ENCODE measurements at regions not wholly inside any gene's neighbourhood (a gene's known extent, or its start where the extent isn't known, plus 50 kb on each side); places are given as distances from the start of the nearest gene placed in this dataset.

DNA sequence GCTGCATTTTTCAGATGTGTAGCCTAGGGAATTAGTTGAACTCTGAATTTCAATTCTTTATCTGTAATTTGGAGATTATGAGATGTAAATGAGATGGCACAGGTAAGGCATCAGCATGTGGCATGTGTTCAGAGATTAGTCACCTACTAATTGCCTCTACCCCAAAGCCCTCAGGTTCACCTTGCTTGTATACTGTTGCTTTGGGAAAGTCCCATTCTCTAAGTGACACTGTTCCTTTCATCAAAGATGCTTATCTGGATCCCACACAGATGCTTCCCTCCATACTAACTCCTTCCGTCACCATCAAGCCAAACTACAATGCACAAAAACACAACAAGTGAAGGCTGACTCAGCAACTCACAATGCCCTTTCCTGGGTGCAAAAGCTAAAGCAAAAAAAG, 143.7 kb downstream of the LRATD1 start:
- no TSS peak for BruUV-seq (replicated peaks)
- 0% methylated on average over 1 of the region's 1 CpG for WGBS (ENCODE audit: insufficient coverage, low coverage, missing lambda C conversion rate)

DNA sequence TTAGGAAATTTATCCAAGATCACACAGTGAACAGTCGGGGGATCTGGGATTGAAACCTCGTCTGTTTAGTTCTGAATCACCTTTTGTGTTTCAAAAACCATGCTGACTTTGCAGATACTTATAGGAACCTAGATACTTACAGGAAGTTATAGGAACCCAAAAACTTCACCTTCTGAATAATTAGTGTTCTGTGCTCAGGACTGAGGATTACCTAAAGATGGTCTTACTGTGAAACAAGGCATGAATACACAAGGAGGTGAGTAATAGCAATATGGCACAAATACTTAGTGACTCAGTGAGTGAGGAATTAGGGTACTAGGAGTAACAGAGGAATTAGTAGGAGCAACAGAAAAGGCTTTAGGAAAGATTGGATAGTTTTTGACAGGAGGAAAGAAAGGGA, 145.5 kb downstream of the LRATD1 start:
- Histone ChIP-seq H3K9me3 (replicated peaks; ENCODE audit: control insufficient read depth, insufficient read depth, low read depth, low read length) (no peaks in the 10 kb centered on the region), H4K20me1 (replicated peaks; ENCODE audit: control insufficient read depth, insufficient read depth, low read length) (no peaks in the 10 kb centered on the region), H3K36me3 (ENCODE audit: control insufficient read depth, insufficient read depth, low read length) (no peaks in the 10 kb centered on the region), H3K4me3 (no peak overlapping the region), H3K4me1 (replicated peaks in 1 of 2; ENCODE audit: control insufficient read depth in 2 of 2, insufficient read depth in 2 of 2, low read length in 2 of 2) (no peaks in the 10 kb centered on the region), H3K27ac (ENCODE audit: extremely low read depth, low read depth, low read length) (no peak overlapping the region), H3K27me3 (ENCODE audit: control insufficient read depth in 2 of 2, insufficient read depth in 2 of 2, low read length in 2 of 2) (no peaks in the 10 kb centered on the region), H2AFZ (ENCODE audit: low read depth, low read length) (no peak overlapping the region), H3K79me2 (ENCODE audit: control insufficient read depth, insufficient read depth, low read length) (no peaks in the 10 kb centered on the region), H3K9me1 (ENCODE audit: control insufficient read depth, insufficient read depth, low read length) (no peaks in the 10 kb centered on the region), H3K4me2 (ENCODE audit: insufficient read depth, low read length) (no peak overlapping the region), H3K9ac (ENCODE audit: insufficient read depth in 1 of 2, low read depth in 2 of 2, low read length in 2 of 2) (no peak overlapping the region)
- ChIA-PET CTCF (ENCODE audit: low intra/inter-chr PET ratio) (no interaction called here), POLR2A (no interaction called here)
- no TSS peak for BruUV-seq (replicated peaks)
- 0% methylated on average over 2 of the region's 2 CpGs for WGBS (ENCODE audit: insufficient coverage, low coverage, missing lambda C conversion rate)
- intact Hi-C loops (cut with micrococcal nuclease), result no loop called here
- ATAC-seq, result no peak
- FAIRE-seq, result no peak
- in situ Hi-C loops (cut with MboI), result no loop called here
- DNase-seq (ENCODE audit: extremely low read depth in 1 of 4, low spot score in 3 of 4), result no peak
- TF ChIP-seq NFXL1 (CRISPR knock-in tag; IDR thresholded peaks at IDR 0.05) (no peak), U2AF1 (optimal IDR thresholded peaks at IDR 0.05; ENCODE audit: low read depth, low read length) (no peak), ZNF263 (CRISPR knock-in tag; IDR thresholded peaks at IDR 0.05; ENCODE audit: borderline replicate concordance) (no peak), ZNF75A (CRISPR knock-in tag; IDR thresholded peaks at IDR 0.05) (no peak), PCBP2 (IDR thresholded peaks at IDR 0.05; ENCODE audit: low read depth, low read length, poor library complexity, severe bottlenecking) (no peak), SPI1 (IDR thresholded peaks at IDR 0.05; ENCODE audit: borderline replicate concordance, low read depth, low read length) (no peak)
- TF ChIP-seq, protein P1, sequence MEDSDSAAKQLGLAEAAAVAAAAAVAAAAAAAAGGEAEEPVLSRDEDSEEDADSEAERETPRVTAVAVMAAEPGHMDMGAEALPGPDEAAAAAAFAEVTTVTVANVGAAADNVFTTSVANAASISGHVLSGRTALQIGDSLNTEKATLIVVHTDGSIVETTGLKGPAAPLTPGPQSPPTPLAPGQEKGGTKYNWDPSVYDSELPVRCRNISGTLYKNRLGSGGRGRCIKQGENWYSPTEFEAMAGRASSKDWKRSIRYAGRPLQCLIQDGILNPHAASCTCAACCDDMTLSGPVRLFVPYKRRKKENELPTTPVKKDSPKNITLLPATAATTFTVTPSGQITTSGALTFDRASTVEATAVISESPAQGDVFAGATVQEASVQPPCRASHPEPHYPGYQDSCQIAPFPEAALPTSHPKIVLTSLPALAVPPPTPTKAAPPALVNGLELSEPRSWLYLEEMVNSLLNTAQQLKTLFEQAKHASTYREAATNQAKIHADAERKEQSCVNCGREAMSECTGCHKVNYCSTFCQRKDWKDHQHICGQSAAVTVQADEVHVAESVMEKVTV (CRISPR knock-in tag; IDR thresholded peaks at IDR 0.05), result no peak
- TF ChIP-seq, protein P2, sequence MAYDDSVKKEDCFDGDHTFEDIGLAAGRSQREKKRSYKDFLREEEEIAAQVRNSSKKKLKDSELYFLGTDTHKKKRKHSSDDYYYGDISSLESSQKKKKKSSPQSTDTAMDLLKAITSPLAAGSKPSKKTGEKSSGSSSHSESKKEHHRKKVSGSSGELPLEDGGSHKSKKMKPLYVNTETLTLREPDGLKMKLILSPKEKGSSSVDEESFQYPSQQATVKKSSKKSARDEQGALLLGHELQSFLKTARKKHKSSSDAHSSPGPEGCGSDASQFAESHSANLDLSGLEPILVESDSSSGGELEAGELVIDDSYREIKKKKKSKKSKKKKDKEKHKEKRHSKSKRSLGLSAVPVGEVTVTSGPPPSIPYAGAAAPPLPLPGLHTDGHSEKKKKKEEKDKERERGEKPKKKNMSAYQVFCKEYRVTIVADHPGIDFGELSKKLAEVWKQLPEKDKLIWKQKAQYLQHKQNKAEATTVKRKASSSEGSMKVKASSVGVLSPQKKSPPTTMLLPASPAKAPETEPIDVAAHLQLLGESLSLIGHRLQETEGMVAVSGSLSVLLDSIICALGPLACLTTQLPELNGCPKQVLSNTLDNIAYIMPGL (CRISPR knock-in tag; IDR thresholded peaks at IDR 0.05), result no peak

More for the DNA sequence above, 143.7 kb downstream of the LRATD1 start:
- no peak for FAIRE-seq
- H3K79me2 ChIP-seq (ENCODE audit: control insufficient read depth, insufficient read depth, low read length), result no peaks in the 10 kb centered on the region
- ChIA-PET POLR2A (no interaction called here), CTCF (ENCODE audit: low intra/inter-chr PET ratio) (no interaction called here)
- ATAC-seq, result no peak
- no peak overlapping the region for H3K4me3 ChIP-seq
- H3K9me1 ChIP-seq (ENCODE audit: control insufficient read depth, insufficient read depth, low read length), result no peaks in the 10 kb centered on the region
- H3K9me3 ChIP-seq (replicated peaks; ENCODE audit: control insufficient read depth, insufficient read depth, low read depth, low read length), result no peaks in the 10 kb centered on the region
- H3K36me3 ChIP-seq (ENCODE audit: control insufficient read depth, insufficient read depth, low read length), result no peaks in the 10 kb centered on the region
- TF ChIP-seq ZSCAN29 (IDR thresholded peaks at IDR 0.05), result no peak
- no peak for TF ChIP-seq ZFPM2 (CRISPR knock-in tag; IDR thresholded peaks at IDR 0.05)
- peak; percentile 16; the same call in 1 of the 2 replicates for TF ChIP-seq ZNF316 (IDR thresholded peaks at IDR 0.05)
- TF ChIP-seq ZBTB8A (IDR thresholded peaks at IDR 0.05; ENCODE audit: partially characterized antibody), result no peak
- TF ChIP-seq, protein P3, sequence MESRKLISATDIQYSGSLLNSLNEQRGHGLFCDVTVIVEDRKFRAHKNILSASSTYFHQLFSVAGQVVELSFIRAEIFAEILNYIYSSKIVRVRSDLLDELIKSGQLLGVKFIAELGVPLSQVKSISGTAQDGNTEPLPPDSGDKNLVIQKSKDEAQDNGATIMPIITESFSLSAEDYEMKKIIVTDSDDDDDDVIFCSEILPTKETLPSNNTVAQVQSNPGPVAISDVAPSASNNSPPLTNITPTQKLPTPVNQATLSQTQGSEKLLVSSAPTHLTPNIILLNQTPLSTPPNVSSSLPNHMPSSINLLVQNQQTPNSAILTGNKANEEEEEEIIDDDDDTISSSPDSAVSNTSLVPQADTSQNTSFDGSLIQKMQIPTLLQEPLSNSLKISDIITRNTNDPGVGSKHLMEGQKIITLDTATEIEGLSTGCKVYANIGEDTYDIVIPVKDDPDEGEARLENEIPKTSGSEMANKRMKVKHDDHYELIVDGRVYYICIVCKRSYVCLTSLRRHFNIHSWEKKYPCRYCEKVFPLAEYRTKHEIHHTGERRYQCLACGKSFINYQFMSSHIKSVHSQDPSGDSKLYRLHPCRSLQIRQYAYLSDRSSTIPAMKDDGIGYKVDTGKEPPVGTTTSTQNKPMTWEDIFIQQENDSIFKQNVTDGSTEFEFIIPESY (CRISPR knock-in tag; IDR thresholded peaks at IDR 0.05), result no peak
- TF ChIP-seq FOXA1 (IDR thresholded peaks at IDR 0.05; ENCODE audit: borderline replicate concordance), result no peak
- no peaks in the 10 kb centered on the region for H3K27me3 ChIP-seq (ENCODE audit: control insufficient read depth in 2 of 2, insufficient read depth in 2 of 2, low read length in 2 of 2)
- no peak for DNase-seq (ENCODE audit: extremely low read depth in 1 of 4, low spot score in 3 of 4)
- H2AFZ ChIP-seq (ENCODE audit: low read depth, low read length), result no peak overlapping the region
- no peak overlapping the region for H3K4me2 ChIP-seq (ENCODE audit: insufficient read depth, low read length)
- no peaks in the 10 kb centered on the region for H4K20me1 ChIP-seq (replicated peaks; ENCODE audit: control insufficient read depth, insufficient read depth, low read length)
- in situ Hi-C loops (cut with MboI), result no loop called here
- H3K9ac ChIP-seq (ENCODE audit: insufficient read depth in 1 of 2, low read depth in 2 of 2, low read length in 2 of 2), result no peak overlapping the region
- H3K27ac ChIP-seq (ENCODE audit: extremely low read depth, low read depth, low read length), result no peak overlapping the region
- no peaks in the 10 kb centered on the region for H3K4me1 ChIP-seq (replicated peaks in 1 of 2; ENCODE audit: control insufficient read depth in 2 of 2, insufficient read depth in 2 of 2, low read length in 2 of 2)
- intact Hi-C loops (cut with micrococcal nuclease), result no loop called here

Measured in K562 (cell line).